Mesendoderm (in vitro differentiated cells): ENCODE measurements at regions not wholly inside any gene's neighbourhood (a gene's known extent, or its start where the extent isn't known, plus 50 kb on each side); places are given as distances from the start of the nearest gene placed in this dataset.

ENCODE experiments used
- DNase-seq: peaks from one replicate; pipeline ENCODE4 v3.0.0; 2013
- H2AK5ac ChIP-seq: 2 replicates; pipeline ENCODE4 v1.6.1; 2013; ENCODE audit warnings: low read length, inconsistent platforms
- H2BK120ac ChIP-seq: 2 replicates; pipeline ENCODE4 v1.6.1; 2013; ENCODE audit warnings: low read depth, mild to moderate bottlenecking, low read length, moderate library complexity, mixed read lengths
- H2BK15ac ChIP-seq: replicated peaks from 2 replicates; pipeline ENCODE4 v1.6.1; 2013; ENCODE audit warnings: low read depth, mild to moderate bottlenecking, moderate library complexity
- H2BK5ac ChIP-seq: 2 replicates; pipeline ENCODE4 v1.6.1; 2013; ENCODE audit warnings: low read length, inconsistent platforms
- H3K18ac ChIP-seq: 2 replicates; pipeline ENCODE4 v1.6.1; 2013; ENCODE audit warnings: mild to moderate bottlenecking, low read length, mixed read lengths
- H3K23ac ChIP-seq: one replicate; pipeline ENCODE4 v1.6.1; 2013; ENCODE audit warnings: low read length
- H3K27ac ChIP-seq: 2 replicates; pipeline ENCODE4 v1.5.1; 2013; ENCODE audit warnings: low read depth, mild to moderate bottlenecking, inconsistent platforms, low read length, moderate library complexity
- H3K27me3 ChIP-seq: 2 replicates; pipeline ENCODE4 v1.6.1; 2013; ENCODE audit warnings: low read length, control low read depth, mild to moderate bottlenecking, inconsistent platforms; ENCODE audit not compliant: insufficient read depth, poor library complexity
- H3K36me3 ChIP-seq: 2 replicates; pipeline ENCODE4 v1.6.1; 2013; ENCODE audit warnings: low read length, inconsistent platforms; ENCODE audit not compliant: control insufficient read depth, insufficient read depth
- H3K4ac ChIP-seq: one replicate; pipeline ENCODE4 v1.6.1; 2013; ENCODE audit warnings: low read depth, mild to moderate bottlenecking, low read length, moderate library complexity
- H3K4me1 ChIP-seq: 2 replicates; pipeline ENCODE4 v1.6.1; 2013; ENCODE audit warnings: low read depth, low read length, inconsistent platforms; ENCODE audit not compliant: control insufficient read depth
- H3K4me2 ChIP-seq: 2 replicates; pipeline ENCODE4 v1.6.1; 2013; ENCODE audit warnings: low read length
- H3K4me3 ChIP-seq: 2 replicates; pipeline ENCODE4 v1.5.1; 2013; ENCODE audit warnings: mild to moderate bottlenecking, low read length
- H3K56ac ChIP-seq: one replicate; pipeline ENCODE4 v1.6.1; 2013; ENCODE audit warnings: low read length
- H3K79me1 ChIP-seq: 2 replicates; pipeline ENCODE4 v1.6.1; 2013; ENCODE audit warnings: low read length, inconsistent platforms
- H3K79me2 ChIP-seq: 2 replicates; pipeline ENCODE4 v1.6.1; 2013; ENCODE audit warnings: mild to moderate bottlenecking, low read length; ENCODE audit not compliant: control insufficient read depth, insufficient read depth
- H3K9ac ChIP-seq: 2 replicates; pipeline ENCODE4 v1.6.1; 2013; ENCODE audit warnings: low read length, inconsistent platforms
- H4K5ac ChIP-seq: one replicate; pipeline ENCODE4 v1.6.1; 2013; ENCODE audit warnings: low read length
- H4K8ac ChIP-seq: one replicate; pipeline ENCODE4 v1.6.1; 2013; ENCODE audit warnings: low read depth, mild to moderate bottlenecking, control low read depth, low read length, moderate library complexity
- WGBS: extraction: QIAGEN DNeasy Blood & Tissue Kit; methylation state at CpG from one replicate; pipeline ENCODE4 v1.1.7; 2013; ENCODE audit warnings: low lambda C conversion rate, missing lambda C conversion rate; ENCODE audit not compliant: insufficient coverage; ENCODE audit errors: extremely low coverage; 5-methylcytosine and 5-hydroxymethylcytosine counted together

DNA sequence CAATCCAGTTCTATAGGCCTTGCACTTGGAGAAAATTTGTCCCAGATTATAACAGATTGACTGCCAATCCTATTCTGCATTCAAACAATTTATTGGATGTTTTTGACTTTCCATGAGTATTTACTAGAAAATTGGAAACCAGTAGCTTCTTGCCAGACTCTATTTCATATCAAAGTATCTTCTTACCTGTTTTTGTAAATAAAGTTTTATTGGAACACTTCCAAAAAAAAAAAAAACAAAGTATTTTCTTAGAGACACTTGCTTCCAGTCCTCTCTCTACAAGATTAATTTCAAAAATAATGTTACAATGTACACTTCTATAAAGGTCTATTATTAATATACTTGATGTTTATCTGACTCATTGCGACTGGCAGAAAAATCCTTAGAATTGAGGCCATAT is 209.2 kb upstream of the PCDH9 start:
- no peak overlapping the region for H3K9ac ChIP-seq
- no peak overlapping the region for H3K56ac ChIP-seq
- no peak overlapping the region for H3K18ac ChIP-seq
- no peaks in the 10 kb centered on the region for H3K36me3 ChIP-seq
- H3K4ac ChIP-seq: no peak overlapping the region
- no peaks in the 10 kb centered on the region for H3K79me2 ChIP-seq
- H2BK120ac ChIP-seq: no peak overlapping the region
- no peak overlapping the region for H4K5ac ChIP-seq
- H2AK5ac ChIP-seq: no peak overlapping the region
- H3K79me1 ChIP-seq: no peaks in the 10 kb centered on the region
- H2BK15ac ChIP-seq: no peak overlapping the region
- no peak overlapping the region for H3K4me2 ChIP-seq
- no peak overlapping the region for H4K8ac ChIP-seq
- no peak overlapping the region for H3K4me3 ChIP-seq
- H3K27ac ChIP-seq: no peak overlapping the region
- no peak overlapping the region for H2BK5ac ChIP-seq
- H3K27me3 ChIP-seq: no peaks in the 10 kb centered on the region
- no peak for DNase-seq
- WGBS: no CpG with 5 or more reads among the region's 1 CpG
- H3K23ac ChIP-seq: no peak overlapping the region
- H3K4me1 ChIP-seq: no peaks in the 10 kb centered on the region

DNA sequence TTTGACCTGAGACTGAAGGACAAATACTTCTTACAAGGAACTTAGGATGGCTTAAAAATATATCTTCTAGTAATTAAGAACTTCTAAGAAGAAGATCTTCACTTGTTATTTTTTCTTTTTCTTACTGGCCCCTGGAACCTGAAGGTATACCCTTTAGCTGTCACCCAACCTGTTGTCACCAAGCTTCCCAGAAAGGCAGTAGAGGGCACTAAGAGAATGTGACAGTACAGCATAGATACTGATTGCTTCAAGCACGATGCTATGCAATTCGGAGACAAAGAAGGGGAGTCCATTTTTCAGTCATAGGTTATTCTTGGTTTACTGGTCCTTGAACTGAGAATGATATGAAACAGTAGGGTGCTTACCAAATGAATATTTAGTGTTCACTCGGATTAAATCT is 208.3 kb upstream of the PCDH9 start:
- H4K8ac ChIP-seq: no peak overlapping the region
- H2BK5ac ChIP-seq: no peak overlapping the region
- no peaks in the 10 kb centered on the region for H3K79me1 ChIP-seq
- peak; percentile 64 for DNase-seq
- no peak overlapping the region for H3K4ac ChIP-seq
- no peak overlapping the region for H2BK15ac ChIP-seq
- no CpG with 5 or more reads among the region's 3 CpGs for WGBS
- H4K5ac ChIP-seq: no peak overlapping the region
- no peak overlapping the region for H3K9ac ChIP-seq
- no peaks in the 10 kb centered on the region for H3K79me2 ChIP-seq
- H3K4me3 ChIP-seq: no peak overlapping the region
- H3K4me2 ChIP-seq: no peak overlapping the region
- H3K18ac ChIP-seq: no peak overlapping the region
- no peak overlapping the region for H3K56ac ChIP-seq
- H3K4me1 ChIP-seq: no peaks in the 10 kb centered on the region
- no peak overlapping the region for H3K27ac ChIP-seq
- H2BK120ac ChIP-seq: no peak overlapping the region
- H3K23ac ChIP-seq: no peak overlapping the region
- H3K27me3 ChIP-seq: no peaks in the 10 kb centered on the region
- no peaks in the 10 kb centered on the region for H3K36me3 ChIP-seq
- H2AK5ac ChIP-seq: no peak overlapping the region

DNA sequence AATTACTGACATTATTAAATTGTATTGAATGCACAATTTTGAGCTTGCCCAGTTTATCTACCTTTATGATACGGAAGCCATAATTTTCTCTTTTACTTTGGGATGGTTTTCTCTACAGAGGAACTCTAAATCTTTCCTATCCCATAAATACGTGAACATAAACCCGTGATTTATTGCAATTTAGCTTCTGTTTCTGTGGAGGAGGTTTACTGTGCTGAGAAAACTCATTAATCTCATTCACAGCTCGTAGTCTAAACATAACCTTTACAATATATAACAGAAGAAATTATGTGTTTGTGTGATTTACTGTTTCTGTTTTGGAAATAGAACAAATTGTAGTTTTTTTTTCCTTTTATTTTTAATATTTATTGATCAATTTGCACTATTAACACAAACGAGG is 207.1 kb upstream of the PCDH9 start:
- Histone ChIP-seq H2BK5ac (no peak overlapping the region), H3K18ac (no peak overlapping the region), H2BK15ac (no peak overlapping the region), H3K56ac (no peak overlapping the region), H2AK5ac (no peak overlapping the region), H3K9ac (no peak overlapping the region), H3K79me2 (no peaks in the 10 kb centered on the region), H4K8ac (no peak overlapping the region), H3K36me3 (no peaks in the 10 kb centered on the region), H3K27me3 (no peaks in the 10 kb centered on the region), H3K27ac (no peak overlapping the region), H2BK120ac (no peak overlapping the region), H3K79me1 (no peaks in the 10 kb centered on the region), H3K4ac (no peak overlapping the region), H4K5ac (no peak overlapping the region), H3K4me3 (no peak overlapping the region), H3K23ac (no peak overlapping the region), H3K4me2 (no peak overlapping the region), H3K4me1 (no peaks in the 10 kb centered on the region)
- no peak for DNase-seq
- WGBS: no CpG with 5 or more reads among the region's 5 CpGs

DNA sequence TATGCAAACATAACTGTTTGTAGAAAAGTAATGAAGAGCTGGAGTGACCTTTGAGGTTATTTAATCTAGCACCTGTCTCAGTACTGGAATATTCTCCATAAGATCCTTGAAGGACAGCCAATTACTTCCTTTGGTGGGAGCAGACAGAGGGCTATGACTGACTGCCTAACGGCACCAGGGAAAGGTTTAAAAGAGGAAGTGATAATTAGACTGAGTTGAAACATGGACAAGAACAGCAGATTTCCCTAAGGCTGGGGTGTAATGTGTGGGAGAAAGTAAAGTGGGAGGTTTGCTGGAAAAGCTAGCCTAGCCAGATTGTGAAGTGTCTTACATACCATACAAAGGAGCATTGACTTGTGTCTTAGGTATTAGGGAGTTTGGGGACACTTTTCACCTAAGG is 191.3 kb upstream of the PCDH9 start:
- Histone ChIP-seq H3K18ac (no peak overlapping the region), H3K79me2 (no peaks in the 10 kb centered on the region), H2AK5ac (no peak overlapping the region), H3K4ac (no peak overlapping the region), H2BK5ac (no peak overlapping the region), H3K27me3 (no peaks in the 10 kb centered on the region), H2BK15ac (no peak overlapping the region), H3K27ac (no peak overlapping the region), H4K8ac (no peak overlapping the region), H4K5ac (no peak overlapping the region), H3K9ac (no peak overlapping the region), H3K79me1 (no peaks in the 10 kb centered on the region), H3K4me3 (no peak overlapping the region), H3K4me2 (no peak overlapping the region), H3K4me1 (no peaks in the 10 kb centered on the region), H2BK120ac (no peak overlapping the region), H3K36me3 (no peaks in the 10 kb centered on the region), H3K23ac (no peak overlapping the region), H3K56ac (no peak overlapping the region)
- no CpG with 5 or more reads among the region's 1 CpG for WGBS
- no peak for DNase-seq

DNA sequence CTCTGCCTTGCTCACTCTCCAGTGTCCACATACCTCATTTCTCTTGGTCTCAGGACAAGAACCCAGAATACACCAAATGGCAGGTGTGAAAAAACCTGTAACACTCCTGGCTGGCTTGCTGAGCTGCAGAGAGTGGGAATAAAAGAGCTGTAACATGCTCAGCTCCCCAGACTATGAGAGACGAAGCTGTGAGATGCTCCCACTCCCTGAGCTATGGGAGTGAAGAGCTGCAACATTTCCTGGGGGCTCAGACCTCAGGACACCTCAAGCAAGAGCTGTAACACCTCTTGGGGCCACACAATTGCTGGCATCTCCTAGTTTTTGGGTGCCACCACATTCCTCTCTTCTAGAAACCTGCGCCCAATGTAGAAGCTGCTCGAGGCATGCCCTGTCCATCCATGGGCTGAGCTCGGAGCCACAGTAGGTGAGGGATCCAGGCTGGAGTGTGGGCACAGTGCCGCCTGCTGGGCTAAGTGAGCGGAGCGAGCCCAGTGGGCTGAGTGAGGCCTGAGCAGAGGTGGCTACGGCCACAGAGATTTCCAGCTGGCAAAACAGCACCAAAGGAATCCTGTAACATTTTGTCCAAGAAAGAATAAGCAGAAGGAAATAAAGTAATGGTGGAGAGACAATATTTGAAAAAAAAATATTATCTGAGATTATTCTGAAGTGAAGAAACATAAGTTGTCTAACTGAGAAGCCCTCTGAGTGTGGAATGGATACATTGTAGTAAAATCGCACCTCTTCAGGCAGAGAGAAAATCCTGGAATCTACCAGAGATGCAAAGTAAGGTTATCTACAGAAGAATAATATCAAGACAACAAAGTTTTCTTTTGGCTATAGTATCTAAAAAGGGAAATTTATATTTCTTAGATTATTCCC is 186.2 kb upstream of the PCDH9 start:
- Histone ChIP-seq H3K23ac (no peak overlapping the region), H4K8ac (no peak overlapping the region), H3K56ac (no peak overlapping the region), H3K9ac (no peak overlapping the region), H3K27ac (no peak overlapping the region), H2BK15ac (no peak overlapping the region), H2BK120ac (no peak overlapping the region), H3K4me2 (no peak overlapping the region), H3K18ac (no peak overlapping the region), H3K79me1 (no peaks in the 10 kb centered on the region), H2AK5ac (no peak overlapping the region), H3K4me3 (no peak overlapping the region), H4K5ac (no peak overlapping the region), H3K36me3 (no peaks in the 10 kb centered on the region), H3K27me3 (no peaks in the 10 kb centered on the region), H3K4me1 (no peaks in the 10 kb centered on the region), H3K4ac (no peak overlapping the region), H3K79me2 (no peaks in the 10 kb centered on the region), H2BK5ac (no peak overlapping the region)
- WGBS: no CpG with 5 or more reads among the region's 9 CpGs
- peak; percentile 74 for DNase-seq

DNA sequence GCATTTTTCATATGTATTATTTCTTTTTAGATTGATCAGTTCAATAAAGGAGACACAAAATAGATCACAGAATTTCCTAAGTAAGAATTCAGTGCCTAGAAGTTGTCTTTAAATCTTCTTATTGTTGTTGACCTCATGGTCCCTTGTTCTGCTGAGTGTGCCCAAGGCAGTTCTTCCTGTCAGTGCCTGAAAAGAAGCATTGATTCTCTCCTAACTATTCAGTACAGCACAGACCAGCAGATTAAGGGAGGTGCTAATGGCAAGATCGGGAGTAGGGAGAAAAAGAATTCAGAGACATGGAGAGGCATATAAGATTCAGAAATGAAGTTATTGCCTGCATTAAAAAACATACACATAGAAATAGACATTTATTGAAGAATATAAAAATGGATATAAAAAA is 180.5 kb upstream of the PCDH9 start:
- Histone ChIP-seq H3K23ac (no peak overlapping the region), H3K36me3 (no peaks in the 10 kb centered on the region), H4K8ac (no peak overlapping the region), H3K9ac (no peak overlapping the region), H2BK120ac (no peak overlapping the region), H3K79me2 (no peaks in the 10 kb centered on the region), H3K4me2 (no peak overlapping the region), H2BK5ac (no peak overlapping the region), H4K5ac (no peak overlapping the region), H3K18ac (no peak overlapping the region), H3K4me1 (no peaks in the 10 kb centered on the region), H2AK5ac (no peak overlapping the region), H3K56ac (no peak overlapping the region), H3K4me3 (no peak overlapping the region), H3K27ac (no peak overlapping the region), H2BK15ac (no peak overlapping the region), H3K4ac (no peak overlapping the region), H3K27me3 (no peaks in the 10 kb centered on the region), H3K79me1 (no peaks in the 10 kb centered on the region)
- peak; percentile 31 for DNase-seq
- WGBS: no CpG with 5 or more reads among the region's 1 CpG
